Lung (tissue), 11 donors: ENCODE measurements at regions not wholly inside any gene's neighbourhood (a gene's known extent, or its start where the extent isn't known, plus 50 kb on each side); places are given as distances from the start of the nearest gene placed in this dataset.
A peak's percentile ranks its signal among the peaks of the same experiment; 100 is the strongest.

ENCODE experiments used
- ATAC-seq: fragments of 200-7000 bp; cut with Tn5 transposase; one replicate; pipeline ENCODE4 v1.9.1; 2020; ENCODE audit warnings: moderate number of reproducible peaks; ENCODE audit not compliant: insufficient read depth, low FRiP score
- DNase-seq, 3 donors: peaks; one replicate each; pipeline ENCODE4 v3.0.0-alpha.2; 2013 to 2017
- H3K27ac ChIP-seq, 2 donors: one replicate each; pipeline ENCODE4 v1.5.1; 2013; ENCODE audit warnings: mild to moderate bottlenecking in 2 of 2, moderate library complexity in 2 of 2, control low read depth in 1 of 2, inconsistent platforms in 1 of 2, low read depth in 1 of 2, low read length in 1 of 2
- H3K27me3 ChIP-seq, 3 donors: one replicate each; pipeline ENCODE4 v1.5.1; 2013; ENCODE audit warnings: low read length in 2 of 3; ENCODE audit not compliant: control insufficient read depth in 3 of 3, insufficient read depth in 3 of 3
- H3K36me3 ChIP-seq, 4 donors: one replicate each; pipeline ENCODE4 v1.5.1; 2013; ENCODE audit warnings: low read length in 4 of 4, mild to moderate bottlenecking in 1 of 4, moderate library complexity in 1 of 4; ENCODE audit not compliant: control insufficient read depth in 4 of 4, insufficient read depth in 4 of 4
- H3K4me1 ChIP-seq, 5 donors: one replicate each; pipeline ENCODE4 v1.5.1; 2013; ENCODE audit warnings: low read length in 5 of 5, mild to moderate bottlenecking in 2 of 5, moderate library complexity in 1 of 5; ENCODE audit not compliant: control insufficient read depth in 5 of 5, insufficient read depth in 5 of 5
- H3K4me3 ChIP-seq: one replicate; pipeline ENCODE4 v1.5.1; 2013; ENCODE audit warnings: mild to moderate bottlenecking, control low read depth, moderate library complexity
- H3K9ac ChIP-seq, 2 donors: one replicate each; pipeline ENCODE4 v1.5.1; 2013; ENCODE audit warnings: low read length in 2 of 2, control low read depth in 1 of 2; ENCODE audit not compliant: insufficient read depth in 1 of 2
- H3K9me3 ChIP-seq, 4 donors: one replicate each; pipeline ENCODE4 v1.5.1; 2013; ENCODE audit warnings: low read length in 3 of 4, mild to moderate bottlenecking in 1 of 4, moderate library complexity in 1 of 4; ENCODE audit not compliant: control insufficient read depth in 4 of 4, insufficient read depth in 3 of 4
- WGBS, 2 donors: extraction: QIAGEN DNeasy Blood & Tissue Kit; methylation state at CpG; one replicate each; pipeline ENCODE4 v1.1.7; 2013; 5-methylcytosine and 5-hydroxymethylcytosine counted together
- TF ChIP-seq, protein P1 (sequence below): IDR thresholded peaks from 2 replicates; pipeline ENCODE4 v1.5.1; 2012; ENCODE audit warnings: mild to moderate bottlenecking; ENCODE audit errors: control extremely low read depth, extremely low read depth
- donor health status: control.
- donor health status: control.
- donor health status: Bipolar disorder and iron deficiency.
- donor health status: healthy.
- donor health status: DM: yes; HTN: yes; CAD: no.

DNA sequence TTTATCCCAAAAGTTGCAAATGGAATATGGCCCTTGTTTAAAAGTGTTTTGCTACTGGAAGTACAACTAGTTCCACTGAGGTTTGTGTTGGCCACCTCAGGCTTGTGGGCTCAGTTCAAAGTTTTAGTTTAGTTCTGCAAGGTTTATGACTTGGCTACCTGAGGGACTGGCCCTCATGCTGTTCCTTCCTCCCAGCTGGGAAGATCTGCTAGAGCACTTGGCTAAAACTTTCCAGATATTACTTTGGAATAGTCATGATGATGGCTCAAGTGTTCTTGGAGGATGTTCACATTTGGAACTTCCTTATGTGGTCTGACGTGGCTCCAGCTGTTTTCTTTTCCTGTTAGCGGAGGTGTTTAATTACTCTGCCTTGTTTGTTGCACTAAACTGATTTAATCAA lies 110.2 kb upstream of the IVNS1ABP start:
- Histone ChIP-seq H3K27ac (peak overlapping the region in 1 of 2 donors; percentile 72), H3K4me1 (peaks cover 0 to 2% (median 0%) of the 10 kb centered on the region in 5 donors), H3K9ac (no peak overlapping the region), H3K9me3 (peaks cover 0 to 2% (median 0%) of the 10 kb centered on the region in 4 donors), H3K4me3 (no peak overlapping the region), H3K27me3 (no peaks in the 10 kb centered on the region), H3K36me3 (no peaks in the 10 kb centered on the region)
- DNase-seq (no peak), ATAC-seq (no peak)
- TF ChIP-seq, protein P1, sequence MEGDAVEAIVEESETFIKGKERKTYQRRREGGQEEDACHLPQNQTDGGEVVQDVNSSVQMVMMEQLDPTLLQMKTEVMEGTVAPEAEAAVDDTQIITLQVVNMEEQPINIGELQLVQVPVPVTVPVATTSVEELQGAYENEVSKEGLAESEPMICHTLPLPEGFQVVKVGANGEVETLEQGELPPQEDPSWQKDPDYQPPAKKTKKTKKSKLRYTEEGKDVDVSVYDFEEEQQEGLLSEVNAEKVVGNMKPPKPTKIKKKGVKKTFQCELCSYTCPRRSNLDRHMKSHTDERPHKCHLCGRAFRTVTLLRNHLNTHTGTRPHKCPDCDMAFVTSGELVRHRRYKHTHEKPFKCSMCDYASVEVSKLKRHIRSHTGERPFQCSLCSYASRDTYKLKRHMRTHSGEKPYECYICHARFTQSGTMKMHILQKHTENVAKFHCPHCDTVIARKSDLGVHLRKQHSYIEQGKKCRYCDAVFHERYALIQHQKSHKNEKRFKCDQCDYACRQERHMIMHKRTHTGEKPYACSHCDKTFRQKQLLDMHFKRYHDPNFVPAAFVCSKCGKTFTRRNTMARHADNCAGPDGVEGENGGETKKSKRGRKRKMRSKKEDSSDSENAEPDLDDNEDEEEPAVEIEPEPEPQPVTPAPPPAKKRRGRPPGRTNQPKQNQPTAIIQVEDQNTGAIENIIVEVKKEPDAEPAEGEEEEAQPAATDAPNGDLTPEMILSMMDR, result no peak
- WGBS, 2 donors, result 38 to 44% methylated on average over 2 of the region's 2 CpGs

DNA sequence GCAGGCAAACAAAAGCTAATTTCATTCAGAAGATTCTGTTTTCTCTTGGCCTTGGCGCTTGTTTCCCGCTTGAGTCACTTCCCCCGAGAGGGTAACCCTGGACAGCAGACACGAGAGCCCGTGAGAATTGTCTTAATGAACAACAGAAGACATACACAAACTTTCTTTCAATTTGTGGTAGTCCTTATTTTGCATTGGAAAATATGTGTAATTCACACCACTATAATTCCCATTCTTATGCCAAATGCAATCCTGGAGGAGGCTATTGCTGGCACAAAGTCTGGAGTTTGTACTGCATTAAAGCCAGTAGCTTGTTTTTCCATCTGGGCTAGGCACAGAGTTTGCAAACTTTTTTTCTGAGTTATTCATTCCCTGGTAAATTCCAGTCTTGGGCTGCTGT lies 109.8 kb upstream of the IVNS1ABP start:
- peak overlapping the region in 1 of 2 donors; percentile 72 for H3K27ac ChIP-seq
- H3K9ac ChIP-seq, result no peak overlapping the region
- ATAC-seq (no peak), DNase-seq (no peak)
- H3K27me3 ChIP-seq, result no peaks in the 10 kb centered on the region
- H3K9me3 ChIP-seq, result peaks cover 0 to 2% (median 0%) of the 10 kb centered on the region in 4 donors
- no peaks in the 10 kb centered on the region for H3K36me3 ChIP-seq
- no peak overlapping the region for H3K4me3 ChIP-seq
- peaks cover 0 to 2% (median 0%) of the 10 kb centered on the region in 5 donors for H3K4me1 ChIP-seq
- 69 to 75% methylated on average over 5 of the region's 5 CpGs for WGBS, 2 donors
- TF ChIP-seq, protein P1, result no peak

DNA sequence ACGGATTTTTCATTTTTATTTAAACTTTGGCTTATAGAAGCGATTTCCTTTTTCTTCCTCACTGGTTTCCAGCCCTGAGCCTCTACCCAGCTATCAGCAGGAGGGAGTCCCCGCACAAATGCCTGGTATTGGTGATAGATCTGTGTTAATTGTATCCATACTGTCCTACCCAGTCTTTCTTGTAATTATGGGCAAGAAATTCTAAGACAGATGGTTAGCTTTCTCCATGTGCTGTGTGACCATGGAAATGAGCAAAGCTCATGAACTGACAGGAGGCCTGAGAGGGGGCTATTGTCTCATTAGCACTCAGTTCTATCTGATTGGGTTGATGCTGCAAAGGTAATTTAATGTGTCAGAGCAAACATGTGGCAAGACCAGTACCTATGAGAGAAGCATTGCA lies 108.1 kb upstream of the IVNS1ABP start:
- no peaks in the 10 kb centered on the region for H3K27me3 ChIP-seq
- TF ChIP-seq, protein P1, result no peak
- H3K36me3 ChIP-seq, result no peaks in the 10 kb centered on the region
- H3K9me3 ChIP-seq, result peaks cover 0 to 2% (median 0%) of the 10 kb centered on the region in 4 donors
- no peak overlapping the region for H3K4me3 ChIP-seq
- no peak for DNase-seq
- peaks cover 0 to 3% (median 0%) of the 10 kb centered on the region in 5 donors for H3K4me1 ChIP-seq
- H3K9ac ChIP-seq, result no peak overlapping the region
- no peak overlapping the region for H3K27ac ChIP-seq
- no peak for ATAC-seq
- WGBS, 2 donors, result 93 to 95% methylated on average over 3 of the region's 3 CpGs

DNA sequence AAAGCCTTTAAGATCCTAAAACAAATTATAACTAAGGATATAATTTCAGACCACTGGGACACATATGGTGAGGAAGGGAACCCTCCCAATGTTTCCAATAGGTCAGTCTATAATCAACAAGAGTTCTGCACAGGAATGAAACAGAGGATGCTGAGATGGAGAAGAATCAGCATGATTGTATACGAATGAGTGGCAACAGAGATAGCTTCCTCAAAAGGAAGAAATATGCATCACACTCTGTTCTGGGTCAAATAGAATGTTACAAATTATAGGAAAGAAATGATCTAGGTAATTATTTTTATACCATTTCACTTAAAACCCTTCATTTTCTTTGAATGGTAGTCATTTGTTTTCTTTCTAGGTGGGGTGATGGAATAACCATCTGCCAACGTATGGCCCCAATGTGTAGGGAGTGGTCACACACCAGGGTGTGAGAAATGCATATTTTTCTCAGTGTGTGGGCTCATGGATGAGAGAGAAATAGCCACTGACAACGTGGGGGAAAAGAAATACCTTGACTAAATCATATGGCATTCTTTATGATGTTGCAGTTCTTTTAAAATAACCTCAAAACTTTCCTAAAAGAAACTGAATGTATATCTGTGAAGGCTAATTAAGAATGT lies 104.6 kb upstream of the IVNS1ABP start:
- 45 to 59% methylated on average over 3 of the region's 3 CpGs for WGBS, 2 donors
- Histone ChIP-seq H3K4me1 (peaks cover 0 to 1% (median 0%) of the 10 kb centered on the region in 5 donors), H3K4me3 (no peak overlapping the region), H3K9ac (no peak overlapping the region), H3K27me3 (no peaks in the 10 kb centered on the region), H3K36me3 (no peaks in the 10 kb centered on the region), H3K27ac (no peak overlapping the region), H3K9me3 (no peaks in the 10 kb centered on the region)
- DNase-seq (no peak), ATAC-seq (no peak)
- TF ChIP-seq, protein P1, result no peak
